Hepatocyte (in vitro differentiated cells): ENCODE measurements at regions not wholly inside any gene's neighbourhood (a gene's known extent, or its start where the extent isn't known, plus 50 kb on each side); places are given as distances from the start of the nearest gene placed in this dataset.

Experiments
- DNase-seq: peaks from one replicate; pipeline ENCODE4 v3.0.0-alpha.2; 2016; ENCODE audit warnings: low spot score
- H2AFZ ChIP-seq: fragments of 200-600 bp; sonication (generic); 2 replicates; pipeline ENCODE4 v1.6.0; 2016; ENCODE audit warnings: antibody characterized with exemption, mild to moderate bottlenecking
- H3K27ac ChIP-seq: fragments of 200-600 bp; sonication (generic); 2 replicates; pipeline ENCODE4 v1.5.1; 2016; ENCODE audit warnings: mild to moderate bottlenecking
- H3K27me3 ChIP-seq: fragments of 200-600 bp; sonication (generic); 2 replicates; pipeline ENCODE4 v1.6.1; 2016
- H3K36me3 ChIP-seq: fragments of 200-600 bp; sonication (generic); replicated peaks from 2 replicates; pipeline ENCODE4 v1.5.1; 2016; ENCODE audit warnings: low read depth; ENCODE audit not compliant: insufficient read depth
- H3K4me1 ChIP-seq: fragments of 200-600 bp; sonication (generic); 2 replicates; pipeline ENCODE4 v1.5.1; 2016; ENCODE audit warnings: mild to moderate bottlenecking, moderate library complexity; ENCODE audit not compliant: insufficient read depth
- H3K4me2 ChIP-seq: fragments of 200-600 bp; sonication (generic); 2 replicates; pipeline ENCODE4 v1.6.0; 2016
- H3K4me3 ChIP-seq: fragments of 200-600 bp; sonication (generic); 2 replicates; pipeline ENCODE4 v1.5.1; 2016; ENCODE audit warnings: mild to moderate bottlenecking
- H3K79me2 ChIP-seq: fragments of 200-600 bp; sonication (generic); 2 replicates; pipeline ENCODE4 v1.6.0; 2017; ENCODE audit warnings: mild to moderate bottlenecking
- H3K9me2 ChIP-seq: fragments of 200-600 bp; sonication (generic); replicated peaks from 2 replicates; pipeline ENCODE4 v1.6.0; 2017; ENCODE audit warnings: mild to moderate bottlenecking; ENCODE audit not compliant: insufficient read depth
- H3K9me3 ChIP-seq: fragments of 200-600 bp; sonication (generic); 2 replicates; pipeline ENCODE4 v1.5.1; 2016; ENCODE audit warnings: low read depth, mild to moderate bottlenecking
- H4K20me1 ChIP-seq: fragments of 200-600 bp; sonication (generic); 2 replicates; pipeline ENCODE4 v1.6.0; 2016; ENCODE audit warnings: mild to moderate bottlenecking; ENCODE audit not compliant: insufficient read depth, poor library complexity, severe bottlenecking
- EZH2 ChIP-seq: fragments of 200-600 bp; sonication (generic); IDR thresholded peaks from 2 replicates; pipeline ENCODE4 v1.6.1; 2016; ENCODE audit warnings: antibody characterized with exemption, mild to moderate bottlenecking, borderline replicate concordance
- EZH2phosphoT487 ChIP-seq: fragments of 200-600 bp; sonication (generic); IDR thresholded peaks from one replicate; pipeline ENCODE4 v1.6.1; 2018; ENCODE audit warnings: antibody characterized with exemption, mild to moderate bottlenecking, low read depth, moderate library complexity; ENCODE audit not compliant: unreplicated experiment, severe bottlenecking
- WGBS: methylation state at CpG from one replicate; pipeline ENCODE4 v1.1.6; 2016; ENCODE audit warnings: low lambda C conversion rate; ENCODE audit errors: missing lambda C conversion rate; 5-methylcytosine and 5-hydroxymethylcytosine counted together
- TF ChIP-seq, protein P1 (sequence below): fragments of 200-600 bp; sonication (generic); IDR thresholded peaks from 2 replicates; pipeline ENCODE4 v1.5.1; 2016; ENCODE audit warnings: antibody characterized with exemption, mild to moderate bottlenecking; ENCODE audit not compliant: poor library complexity

DNA sequence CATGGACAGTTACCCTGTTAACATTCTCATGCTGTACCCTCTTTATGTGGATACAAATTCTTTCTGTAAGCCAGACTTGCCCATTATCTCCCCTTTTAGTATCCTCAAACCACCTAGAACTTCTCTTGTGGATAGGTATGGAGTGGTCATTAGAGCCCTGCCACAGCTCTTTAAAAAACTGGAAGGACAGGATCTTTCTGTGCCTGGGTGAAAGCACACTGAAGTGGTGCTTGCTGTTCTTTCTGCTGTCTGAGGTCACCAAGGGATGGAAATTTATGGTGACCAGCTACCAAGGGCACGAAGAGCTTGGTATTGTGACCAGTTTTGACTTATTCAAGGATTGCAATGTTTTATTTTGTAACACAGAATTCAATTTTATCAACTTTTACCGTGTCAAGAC is 344.2 kb downstream of the CBLL2 start:
- H4K20me1 ChIP-seq = no peaks in the 10 kb centered on the region
- no peak overlapping the region for H3K4me2 ChIP-seq
- H3K4me3 ChIP-seq = no peak overlapping the region
- H3K9me2 ChIP-seq = no peaks in the 10 kb centered on the region
- DNase-seq = no peak
- H3K79me2 ChIP-seq = no peaks in the 10 kb centered on the region
- H3K27ac ChIP-seq = no peak overlapping the region
- no peak overlapping the region for H2AFZ ChIP-seq
- TF ChIP-seq, protein P1, sequence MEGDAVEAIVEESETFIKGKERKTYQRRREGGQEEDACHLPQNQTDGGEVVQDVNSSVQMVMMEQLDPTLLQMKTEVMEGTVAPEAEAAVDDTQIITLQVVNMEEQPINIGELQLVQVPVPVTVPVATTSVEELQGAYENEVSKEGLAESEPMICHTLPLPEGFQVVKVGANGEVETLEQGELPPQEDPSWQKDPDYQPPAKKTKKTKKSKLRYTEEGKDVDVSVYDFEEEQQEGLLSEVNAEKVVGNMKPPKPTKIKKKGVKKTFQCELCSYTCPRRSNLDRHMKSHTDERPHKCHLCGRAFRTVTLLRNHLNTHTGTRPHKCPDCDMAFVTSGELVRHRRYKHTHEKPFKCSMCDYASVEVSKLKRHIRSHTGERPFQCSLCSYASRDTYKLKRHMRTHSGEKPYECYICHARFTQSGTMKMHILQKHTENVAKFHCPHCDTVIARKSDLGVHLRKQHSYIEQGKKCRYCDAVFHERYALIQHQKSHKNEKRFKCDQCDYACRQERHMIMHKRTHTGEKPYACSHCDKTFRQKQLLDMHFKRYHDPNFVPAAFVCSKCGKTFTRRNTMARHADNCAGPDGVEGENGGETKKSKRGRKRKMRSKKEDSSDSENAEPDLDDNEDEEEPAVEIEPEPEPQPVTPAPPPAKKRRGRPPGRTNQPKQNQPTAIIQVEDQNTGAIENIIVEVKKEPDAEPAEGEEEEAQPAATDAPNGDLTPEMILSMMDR = no peak
- TF ChIP-seq EZH2 (no peak), EZH2phosphoT487 (no peak)
- no peaks in the 10 kb centered on the region for H3K4me1 ChIP-seq
- no peaks in the 10 kb centered on the region for H3K27me3 ChIP-seq
- H3K36me3 ChIP-seq = no peaks in the 10 kb centered on the region
- WGBS = 47% methylated on average over 2 of the region's 2 CpGs
- no peaks in the 10 kb centered on the region for H3K9me3 ChIP-seq

DNA sequence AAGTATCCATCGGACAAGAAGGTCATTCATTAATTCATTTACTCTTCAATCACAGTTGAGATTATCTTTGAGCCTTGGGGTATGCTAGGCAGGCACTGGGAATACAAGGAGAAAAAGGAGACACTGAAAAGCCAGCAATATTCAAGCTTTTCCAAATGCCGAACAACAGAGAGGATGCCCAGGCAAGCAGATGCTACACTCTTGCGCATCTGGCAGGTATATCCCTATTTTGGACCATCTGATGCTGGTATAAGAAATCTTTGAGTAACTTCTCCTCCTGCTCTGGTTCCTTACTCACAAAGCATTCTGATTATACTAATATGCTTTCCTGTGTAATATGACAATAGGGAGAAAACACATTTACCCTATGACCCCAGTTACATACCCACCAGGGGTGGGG is 354.9 kb downstream of the CBLL2 start:
- H3K4me2 ChIP-seq = no peak overlapping the region
- no peaks in the 10 kb centered on the region for H3K79me2 ChIP-seq
- no peak overlapping the region for H3K4me3 ChIP-seq
- H3K9me3 ChIP-seq = no peaks in the 10 kb centered on the region
- whole genome bisulfite sequencing = 72% methylated on average over 3 of the region's 3 CpGs
- no peaks in the 10 kb centered on the region for H3K27me3 ChIP-seq
- no peaks in the 10 kb centered on the region for H3K9me2 ChIP-seq
- H3K4me1 ChIP-seq = no peaks in the 10 kb centered on the region
- H3K27ac ChIP-seq = no peak overlapping the region
- no peaks in the 10 kb centered on the region for H4K20me1 ChIP-seq
- no peak for DNase-seq
- TF ChIP-seq EZH2 (no peak), EZH2phosphoT487 (no peak)
- TF ChIP-seq, protein P1 = no peak
- no peaks in the 10 kb centered on the region for H3K36me3 ChIP-seq
- H2AFZ ChIP-seq = no peak overlapping the region

DNA sequence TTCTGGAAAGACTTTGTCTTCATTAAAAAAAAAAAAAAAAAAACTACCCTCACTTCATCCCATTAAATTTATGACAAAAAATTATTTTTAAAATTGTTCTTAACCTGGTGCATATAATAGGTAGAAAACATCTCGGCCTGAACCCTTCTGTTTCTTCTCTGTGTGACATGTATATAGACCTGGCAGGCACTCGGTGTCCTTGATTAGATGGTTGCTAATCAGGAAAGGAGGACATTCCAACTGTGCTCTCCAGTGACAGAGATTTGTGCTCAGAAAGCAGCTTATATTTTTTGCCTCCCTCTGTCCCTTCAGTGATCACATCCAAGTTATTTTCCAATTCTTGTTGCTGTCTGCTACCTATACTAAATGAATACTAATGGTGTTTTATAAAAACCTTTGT is 355.6 kb downstream of the CBLL2 start:
- Histone ChIP-seq H3K27me3 (no peaks in the 10 kb centered on the region), H3K4me1 (no peaks in the 10 kb centered on the region), H4K20me1 (no peaks in the 10 kb centered on the region), H2AFZ (no peak overlapping the region), H3K4me2 (no peak overlapping the region), H3K79me2 (no peaks in the 10 kb centered on the region), H3K4me3 (no peak overlapping the region), H3K9me2 (no peaks in the 10 kb centered on the region), H3K36me3 (no peaks in the 10 kb centered on the region), H3K9me3 (no peaks in the 10 kb centered on the region), H3K27ac (no peak overlapping the region)
- TF ChIP-seq EZH2phosphoT487 = no peak
- TF ChIP-seq, protein P1 = no peak
- TF ChIP-seq EZH2 = no peak
- 52% methylated on average over 2 of the region's 2 CpGs for WGBS
- no peak for DNase-seq

DNA sequence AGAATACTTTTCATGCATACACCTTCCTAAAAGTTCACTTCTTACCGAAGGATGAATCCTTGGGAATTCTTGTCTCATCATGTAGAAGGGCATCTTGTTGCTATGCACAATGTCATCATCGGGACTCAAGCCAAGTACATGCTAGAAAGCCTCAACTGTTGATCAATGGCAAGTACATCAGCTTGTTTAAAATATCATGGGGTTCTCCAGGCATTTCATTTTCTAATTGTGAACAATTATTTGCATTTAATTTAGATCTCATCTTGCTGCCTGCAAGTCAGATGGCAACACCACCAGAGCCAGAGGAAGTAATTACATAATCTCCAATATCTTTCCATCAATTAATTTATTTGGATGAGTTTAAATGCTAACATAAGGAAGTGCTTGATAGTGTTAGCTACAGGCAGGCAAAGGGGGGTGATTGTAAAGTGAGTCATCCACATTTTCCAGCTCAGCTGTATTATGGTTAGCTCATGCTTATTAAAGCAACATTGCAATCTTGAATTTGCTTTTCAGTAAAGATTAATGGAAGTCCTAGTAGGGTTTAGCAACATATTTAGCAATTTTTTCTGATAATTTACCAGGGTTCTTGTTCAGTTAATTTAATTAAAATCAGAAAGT is 356.5 kb downstream of the CBLL2 start:
- Histone ChIP-seq H3K4me2 (no peak overlapping the region), H3K9me2 (no peaks in the 10 kb centered on the region), H3K9me3 (no peaks in the 10 kb centered on the region), H2AFZ (no peak overlapping the region), H3K4me3 (no peak overlapping the region), H3K27me3 (no peaks in the 10 kb centered on the region), H3K36me3 (no peaks in the 10 kb centered on the region), H4K20me1 (no peaks in the 10 kb centered on the region), H3K4me1 (no peaks in the 10 kb centered on the region), H3K79me2 (no peaks in the 10 kb centered on the region), H3K27ac (no peak overlapping the region)
- TF ChIP-seq, protein P1 = no peak
- no peak for TF ChIP-seq EZH2
- no peak for TF ChIP-seq EZH2phosphoT487
- 76% methylated on average over 2 of the region's 2 CpGs for WGBS
- DNase-seq = no peak
